Ishikawa (cell line): ENCODE measurements at regions not wholly inside any gene's neighbourhood (a gene's known extent, or its start where the extent isn't known, plus 50 kb on each side); places are given as distances from the start of the nearest gene placed in this dataset.

Experiments used
- CREB1 ChIP-seq: IDR thresholded peaks from 2 replicates; pipeline ENCODE4 v1.6.1; 2012; ENCODE audit warnings: low read depth
- EP300 ChIP-seq: IDR thresholded peaks from 2 replicates; pipeline ENCODE4 v1.6.1; 2012; ENCODE audit warnings: borderline replicate concordance
- FOXM1 ChIP-seq: IDR thresholded peaks from 2 replicates; pipeline ENCODE4 v1.6.1; 2012; ENCODE audit warnings: low read depth, borderline replicate concordance
- MAX ChIP-seq: IDR thresholded peaks from 2 replicates; pipeline ENCODE4 v1.6.1; 2012
- REST ChIP-seq: IDR thresholded peaks from 2 replicates; pipeline ENCODE4 v1.6.1; 2012; ENCODE audit warnings: low read depth, mild to moderate bottlenecking
- TAF1 ChIP-seq: IDR thresholded peaks from 2 replicates; pipeline ENCODE4 v1.6.1; 2012; ENCODE audit warnings: low read depth, mild to moderate bottlenecking
- TCF12 ChIP-seq: IDR thresholded peaks from 2 replicates; pipeline ENCODE4 v1.6.1; 2012; ENCODE audit warnings: low read depth
- TEAD4 ChIP-seq: IDR thresholded peaks from 2 replicates; pipeline ENCODE4 v1.6.1; 2012
- USF1 ChIP-seq: IDR thresholded peaks from 2 replicates; pipeline ENCODE4 v1.6.1; 2012
- YY1 ChIP-seq: IDR thresholded peaks from 2 replicates; pipeline ENCODE4 v1.6.1; 2012; ENCODE audit warnings: low read depth

GRCh38 chr14:26304056-26304455, 293.8 kb downstream of the NOVA1 start:
- TF ChIP-seq CREB1: no peak
- TF ChIP-seq USF1: no peak
- TF ChIP-seq EP300: no peak
- TF ChIP-seq REST: no peak
- TF ChIP-seq YY1: no peak
- no peak for TF ChIP-seq TEAD4
- TF ChIP-seq FOXM1: no peak
- no peak for TF ChIP-seq MAX
- no peak for TF ChIP-seq TCF12
- no peak for TF ChIP-seq TAF1
